NB4 (cell line): ENCODE measurements at regions not wholly inside any gene's neighbourhood (a gene's known extent, or its start where the extent isn't known, plus 50 kb on each side); places are given as distances from the start of the nearest gene placed in this dataset.

Experiments used
- CTCF ChIP-seq: IDR thresholded peaks from one replicate; pipeline ENCODE4 v1.5.1; 2012; ENCODE audit warnings: low read depth, low read length
- MYC ChIP-seq: IDR thresholded peaks from 2 replicates; pipeline ENCODE4 v1.6.1; 2011; ENCODE audit warnings: low read depth, low read length
- POLR2A ChIP-seq: IDR thresholded peaks from 2 replicates; pipeline ENCODE4 v1.6.1; 2011; ENCODE audit warnings: mild to moderate bottlenecking; ENCODE audit not compliant: insufficient read length; ENCODE audit errors: extremely low read depth

- TF ChIP-seq CTCF (no peak), POLR2A (no peak), MYC (no peak)
Measured at GRCh38 chr1:187509091-187509490, 680.3 kb downstream of the PLA2G4A start.
